Activated CD4-positive, alpha-beta T cell treated with anti-CD3 and anti-CD28 coated beads, Interleukin-2, amount 50 U/mL, for 16 hours (primary cell): ENCODE measurements at regions not wholly inside any gene's neighbourhood (a gene's known extent, or its start where the extent isn't known, plus 50 kb on each side); places are given as distances from the start of the nearest gene placed in this dataset.
"Not testable (repeated sequence)": the region's sequence is repeated elsewhere in the genome, so short reads cannot be mapped to it uniquely, and the experiment has no call there.

Experiments used
- DNase-seq: peaks from one replicate; pipeline ENCODE4 v3.0.0-alpha.2; 2020

DNA sequence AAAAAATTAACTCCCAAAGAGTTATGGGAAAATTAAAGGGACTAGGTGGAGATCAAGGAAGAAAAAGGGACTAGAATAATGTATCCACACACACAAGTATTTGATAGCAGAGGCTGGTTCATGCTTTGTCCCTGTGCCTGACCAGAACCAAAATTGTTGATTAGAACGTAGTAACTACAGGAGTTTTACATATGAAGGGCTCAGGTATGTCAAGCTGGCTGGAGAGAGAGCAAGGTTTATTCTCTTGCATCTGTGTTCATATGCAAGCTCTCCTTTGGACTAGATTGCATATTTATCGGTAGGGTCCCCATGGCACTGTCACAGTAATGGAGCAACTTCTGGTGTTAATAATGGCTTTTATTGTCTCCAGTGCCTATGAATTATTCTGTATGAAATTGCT, 239.9 kb upstream of the TRPM3 start:
- no peak for DNase-seq

DNA sequence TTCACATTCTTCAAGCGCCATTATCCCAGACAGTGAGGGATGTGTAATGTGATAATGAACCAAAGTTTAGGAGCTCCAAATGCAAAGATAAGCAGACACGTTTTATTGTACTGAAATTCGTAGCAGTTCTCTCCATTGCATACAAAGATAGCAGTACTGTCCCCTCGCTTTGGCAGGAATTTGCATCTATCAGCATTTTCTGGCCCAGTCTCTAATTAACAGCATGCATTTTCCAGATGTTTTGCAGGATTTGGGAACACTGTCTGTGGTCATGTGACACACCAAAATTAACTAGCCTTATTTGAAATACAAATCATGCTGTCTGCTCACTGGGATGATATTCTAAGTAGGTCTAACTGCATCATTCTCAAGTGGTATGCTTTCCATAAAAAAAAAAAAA, 235.9 kb upstream of the TRPM3 start:
- no peak for DNase-seq

DNA sequence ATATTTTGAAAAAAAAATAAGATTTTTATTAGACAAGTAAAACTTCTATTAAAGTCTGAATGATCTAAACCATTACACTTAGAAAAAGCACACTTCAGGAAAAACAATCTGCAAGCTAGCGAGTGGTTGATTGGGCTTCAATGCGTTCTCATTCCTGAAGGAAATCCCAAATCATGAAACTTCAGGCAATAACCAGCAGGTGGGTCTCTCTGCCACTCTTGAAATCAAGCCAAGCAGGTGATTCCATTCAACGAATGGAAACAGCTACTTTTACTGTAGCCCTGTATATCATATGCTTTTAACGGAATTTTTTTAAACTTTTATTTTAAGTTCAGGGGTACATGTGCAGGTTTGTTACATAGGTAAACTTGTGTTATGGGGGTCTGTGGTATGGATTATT, 234.5 kb upstream of the TRPM3 start:
- DNase-seq, result no peak

DNA sequence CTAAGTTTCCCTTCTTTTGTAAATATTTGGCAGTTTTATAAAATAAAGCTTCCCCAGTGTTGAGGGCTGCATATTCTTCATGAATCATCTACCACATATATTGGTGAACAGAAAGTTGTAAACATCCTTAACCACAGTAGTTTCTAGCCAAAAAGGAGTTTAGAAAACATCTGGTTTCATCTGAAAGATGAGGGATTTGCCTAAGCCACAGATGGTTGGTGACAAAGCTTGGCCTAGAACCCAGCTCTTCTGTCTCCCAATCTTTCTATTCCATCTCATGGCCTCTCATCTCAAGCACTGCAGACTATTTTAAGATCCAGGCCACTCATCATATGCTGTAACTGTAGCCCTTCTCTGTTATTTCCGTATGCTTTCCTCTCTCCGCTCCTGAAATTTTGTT, 232.3 kb upstream of the TRPM3 start:
- no peak for DNase-seq

DNA sequence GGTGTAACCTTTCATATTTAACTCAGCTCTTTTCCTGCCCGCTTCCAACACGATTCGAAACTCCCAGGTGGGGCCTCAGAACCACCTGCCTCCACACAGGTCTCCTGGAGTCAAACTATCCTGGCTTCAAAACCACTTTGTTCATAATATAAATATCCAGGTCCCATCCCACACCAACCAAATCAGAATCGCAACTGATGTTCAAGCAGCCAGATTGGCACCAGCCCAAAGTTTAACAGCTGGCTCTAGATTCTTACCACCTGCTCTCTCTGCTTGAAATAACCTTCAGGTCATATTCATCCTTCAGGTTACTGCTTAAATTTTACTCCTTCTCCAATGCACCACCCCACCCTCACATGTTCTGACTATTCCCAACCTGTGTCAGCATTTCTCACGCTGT, 231.4 kb upstream of the TRPM3 start:
- no peak for DNase-seq

DNA sequence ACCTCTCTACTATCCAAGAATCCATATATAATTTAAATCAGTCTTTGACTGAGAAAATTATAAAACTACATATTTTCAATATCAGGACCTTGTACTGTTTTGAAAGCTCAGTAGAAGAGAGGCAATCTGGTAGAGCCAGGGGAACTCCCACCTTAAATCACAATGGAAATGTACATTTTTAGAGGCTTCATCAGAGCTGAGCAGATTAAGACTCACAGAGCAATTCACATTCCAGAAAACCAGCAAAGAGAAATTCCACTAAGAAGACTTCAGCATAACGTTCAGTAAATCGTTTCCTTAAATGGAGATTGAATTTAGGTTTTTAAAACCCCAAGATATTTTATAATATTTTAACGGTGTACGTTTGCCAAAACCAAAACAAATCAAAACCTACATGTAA, 227.8 kb upstream of the TRPM3 start:
- DNase-seq, result no peak

DNA sequence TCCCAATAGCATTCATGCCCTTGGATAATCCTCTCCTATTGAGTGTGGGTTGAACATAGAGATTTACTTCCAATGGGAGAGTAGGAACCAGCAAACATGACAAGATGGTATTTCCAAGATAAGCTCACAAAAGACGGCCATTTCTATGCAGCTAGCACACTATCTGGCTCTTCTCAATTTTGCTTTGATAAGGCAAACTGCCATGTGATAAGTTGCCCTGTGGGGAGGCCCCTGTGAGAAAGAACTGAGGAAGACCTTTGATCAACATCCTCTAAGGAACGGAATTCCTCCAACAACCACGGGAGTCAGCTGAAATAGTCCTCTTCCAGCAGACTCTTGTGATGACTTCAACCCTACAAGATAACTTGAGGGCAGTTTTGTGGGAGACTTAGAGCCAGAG, 211.9 kb upstream of the TRPM3 start:
- DNase-seq, result no peak

DNA sequence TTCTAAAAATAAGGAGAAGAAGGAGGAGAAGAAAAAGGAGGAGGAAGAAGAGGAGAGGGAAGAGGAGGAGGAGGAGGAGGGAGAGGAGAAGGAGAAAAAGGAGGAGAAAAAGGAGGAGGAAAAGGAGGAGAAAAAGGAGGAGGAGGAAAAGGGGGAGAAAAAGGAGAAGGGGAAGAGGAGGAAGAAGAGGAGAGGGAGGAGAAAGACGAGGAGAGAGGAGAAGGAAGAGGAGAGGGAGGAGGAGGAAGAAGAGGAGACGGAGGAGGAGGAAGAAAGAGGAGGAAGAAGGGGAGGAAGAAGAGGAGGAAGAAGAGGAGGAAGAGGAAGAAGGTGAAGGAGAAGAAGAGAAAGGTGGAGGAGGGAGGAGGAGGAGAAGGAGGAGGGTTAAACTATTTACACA, 210.2 kb upstream of the TRPM3 start:
- DNase-seq, result no peak

DNA sequence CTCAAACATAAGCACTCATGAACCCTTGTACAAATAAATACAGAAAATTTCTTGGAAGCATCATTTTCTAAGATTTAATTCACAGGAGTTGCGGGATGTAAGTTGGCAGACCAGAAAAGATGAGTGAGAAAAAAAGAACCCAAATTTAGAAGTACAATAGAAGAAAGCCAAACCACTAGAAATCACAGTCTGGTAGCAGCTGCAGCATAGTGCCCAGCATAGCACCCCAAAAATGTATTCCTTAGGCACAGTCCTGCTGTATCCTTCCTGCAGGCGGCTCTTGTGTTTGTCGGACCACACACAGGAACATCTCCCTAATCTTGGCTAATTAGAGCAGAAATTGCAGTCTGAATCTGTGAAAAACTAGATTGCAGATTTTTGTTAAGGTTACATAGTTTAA, 208.5 kb upstream of the TRPM3 start:
- DNase-seq, result no peak

DNA sequence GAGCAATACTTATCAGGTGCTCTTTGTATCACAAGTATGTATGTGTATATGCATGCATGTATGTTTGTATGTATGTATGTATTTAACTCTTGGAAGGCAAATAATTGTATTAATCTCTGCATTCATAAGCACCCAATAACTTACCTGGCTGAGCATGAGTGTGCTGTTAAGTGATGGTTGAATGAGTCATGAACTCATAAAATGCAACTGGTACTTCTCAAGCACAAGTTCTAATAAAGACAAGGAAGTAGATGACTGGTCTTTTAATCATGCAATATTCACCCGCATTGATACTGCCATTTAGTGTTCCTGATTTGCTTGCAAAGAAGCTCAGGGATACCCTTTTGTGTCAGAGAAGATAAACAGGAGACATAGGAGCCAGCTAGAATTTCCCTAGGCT, 204.9 kb upstream of the TRPM3 start:
- no peak for DNase-seq

DNA sequence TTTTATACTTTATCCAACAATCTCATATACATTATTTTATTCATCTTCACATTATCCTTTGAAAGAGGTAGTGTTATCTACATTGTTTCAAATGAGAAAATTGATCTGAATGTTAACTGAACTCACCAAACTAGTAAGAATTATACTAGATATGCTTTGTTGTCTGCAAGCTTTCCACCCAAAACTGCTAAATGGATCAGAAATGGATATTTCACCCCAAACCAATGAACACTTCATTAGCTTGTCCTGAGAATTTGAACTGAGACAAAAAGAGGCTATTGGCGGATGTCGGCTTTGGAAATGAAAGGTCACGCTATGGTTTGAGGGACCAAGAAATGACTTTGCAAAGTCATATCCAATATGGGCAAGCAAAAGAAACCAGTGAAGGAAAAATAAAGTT, 201.9 kb upstream of the TRPM3 start:
- DNase-seq, result no peak

DNA sequence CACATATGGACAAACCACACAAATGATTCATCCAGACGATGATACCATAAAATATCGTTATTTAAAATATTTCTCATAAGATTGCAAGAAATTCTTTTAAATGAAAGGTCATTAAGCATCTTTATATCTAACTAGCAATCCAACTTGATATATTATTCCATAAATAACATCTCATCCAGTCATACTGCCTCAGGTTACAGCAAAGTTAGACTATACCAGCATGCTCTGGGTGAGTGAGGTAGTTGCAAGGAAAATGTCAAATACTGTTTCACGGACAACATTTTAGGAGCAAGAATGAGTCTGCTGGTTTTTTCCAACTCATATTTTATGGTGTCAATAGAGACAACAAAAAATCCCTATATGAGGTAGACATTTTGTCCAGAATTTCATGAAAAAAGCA, 200.9 kb upstream of the TRPM3 start:
- no peak for DNase-seq

DNA sequence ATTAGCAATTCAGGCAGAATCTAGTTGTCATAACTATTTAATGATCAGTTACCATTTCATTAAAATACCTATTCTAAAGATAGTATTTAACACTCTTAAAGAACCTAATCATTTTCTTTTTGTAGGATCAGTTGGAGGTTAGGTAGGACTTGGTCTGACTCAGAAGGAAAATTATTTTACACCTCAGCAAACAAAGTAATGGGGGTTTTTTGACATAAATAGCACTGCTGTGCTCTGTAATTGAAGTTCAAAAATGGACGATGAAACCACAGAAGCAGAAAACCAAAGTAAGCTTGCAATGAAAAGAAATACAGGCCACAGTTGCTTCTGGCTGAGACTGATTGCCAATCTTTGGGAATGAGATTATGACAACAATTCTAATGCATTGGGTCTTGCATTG, 187.0 kb upstream of the TRPM3 start:
- no peak for DNase-seq

DNA sequence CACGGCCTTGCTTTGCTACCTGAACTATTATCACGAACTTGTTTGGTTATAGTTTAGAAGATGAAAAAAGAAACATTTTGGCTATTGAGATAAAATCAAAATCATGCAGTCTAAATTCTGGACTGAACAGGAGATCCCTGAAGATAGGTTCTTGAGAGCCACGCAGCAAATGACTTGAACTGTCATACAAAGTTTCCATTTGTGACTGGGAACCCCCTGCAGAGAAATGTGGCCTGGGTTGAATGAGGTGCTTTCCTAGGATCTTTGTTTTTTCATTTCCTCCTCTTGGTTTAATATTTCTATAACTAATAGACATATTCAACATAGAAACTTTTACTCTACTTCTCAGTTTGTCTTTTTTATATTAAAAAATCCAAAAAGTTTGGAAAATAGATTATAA, 184.7 kb upstream of the TRPM3 start:
- DNase-seq, result no peak

DNA sequence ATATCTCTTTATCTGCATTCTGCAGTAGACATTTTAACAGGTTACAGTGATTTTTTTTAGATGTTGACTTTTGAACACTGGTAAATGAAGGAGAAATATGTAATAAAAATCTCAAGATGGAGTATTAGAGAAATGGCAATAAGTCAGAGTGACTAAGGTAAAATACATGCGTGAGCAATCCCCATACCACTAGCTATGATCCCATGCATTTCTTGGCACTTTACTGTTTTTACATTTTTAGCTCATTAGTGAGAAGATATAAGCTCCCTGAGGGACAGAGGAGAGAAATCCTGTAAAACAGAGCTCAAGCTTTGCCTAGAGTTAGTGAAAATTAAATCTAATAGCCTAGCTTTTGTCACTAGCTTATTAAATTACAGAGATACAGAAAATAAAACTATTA, 181.9 kb upstream of the TRPM3 start:
- DNase-seq, result no peak

DNA sequence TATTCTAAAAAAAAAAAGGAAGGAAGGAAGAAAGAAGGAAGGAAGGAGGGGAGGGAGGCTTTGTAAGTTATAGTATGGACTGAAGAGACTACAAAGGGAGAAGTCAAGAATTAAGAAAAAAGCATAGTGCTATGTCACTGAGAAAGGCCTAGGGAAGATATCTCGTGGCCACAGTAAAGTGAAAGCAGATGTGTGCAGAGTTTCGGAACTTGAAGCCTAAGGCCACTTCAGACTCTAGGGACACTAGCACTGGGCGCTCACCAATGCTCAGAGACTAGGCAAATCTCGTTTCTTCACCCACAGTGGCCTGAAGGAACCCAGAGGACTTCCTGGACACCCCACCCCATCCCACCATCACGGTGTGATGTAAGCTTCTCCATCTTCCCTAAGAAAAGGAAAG, 181.4 kb upstream of the TRPM3 start:
- DNase-seq, result no peak

DNA sequence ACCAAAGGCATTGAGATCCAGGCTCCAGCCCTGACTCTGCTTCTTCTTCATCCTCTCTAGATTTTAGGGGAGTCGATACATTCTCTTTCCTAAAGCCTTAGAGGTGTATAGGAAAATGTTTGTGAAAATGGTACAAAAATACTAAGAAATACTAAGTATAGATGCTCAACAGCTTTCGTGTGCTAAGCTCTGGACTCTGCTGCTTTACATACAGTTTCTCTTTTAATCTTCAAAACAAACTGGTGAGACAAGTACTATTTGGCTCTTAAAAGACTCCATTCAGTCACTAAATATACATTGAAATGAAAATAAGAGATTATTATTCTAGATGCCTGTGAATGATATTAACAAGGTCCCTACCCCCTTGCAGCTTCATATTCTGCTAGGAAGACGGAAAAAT, 174.5 kb upstream of the TRPM3 start:
- no peak for DNase-seq

DNA sequence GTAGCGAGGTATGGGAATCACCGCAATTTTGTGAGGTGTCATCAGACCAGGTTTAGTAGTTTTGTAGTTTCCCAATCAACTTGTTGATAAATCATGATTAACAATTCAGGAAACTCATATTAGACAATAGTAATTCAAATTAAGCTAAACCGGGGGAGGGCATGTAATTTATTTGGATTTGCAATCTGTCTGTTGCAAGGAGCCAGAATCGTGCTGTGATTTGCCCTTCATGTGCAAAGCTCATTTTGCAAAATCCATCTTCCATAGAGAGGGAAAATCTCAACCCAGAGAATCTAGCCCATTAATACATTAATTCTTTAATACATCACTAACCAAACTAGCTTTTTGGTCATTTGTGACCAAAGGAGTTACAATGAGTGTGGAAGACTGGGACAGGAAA, 164.7 kb upstream of the TRPM3 start:
- DNase-seq, result no peak

DNA sequence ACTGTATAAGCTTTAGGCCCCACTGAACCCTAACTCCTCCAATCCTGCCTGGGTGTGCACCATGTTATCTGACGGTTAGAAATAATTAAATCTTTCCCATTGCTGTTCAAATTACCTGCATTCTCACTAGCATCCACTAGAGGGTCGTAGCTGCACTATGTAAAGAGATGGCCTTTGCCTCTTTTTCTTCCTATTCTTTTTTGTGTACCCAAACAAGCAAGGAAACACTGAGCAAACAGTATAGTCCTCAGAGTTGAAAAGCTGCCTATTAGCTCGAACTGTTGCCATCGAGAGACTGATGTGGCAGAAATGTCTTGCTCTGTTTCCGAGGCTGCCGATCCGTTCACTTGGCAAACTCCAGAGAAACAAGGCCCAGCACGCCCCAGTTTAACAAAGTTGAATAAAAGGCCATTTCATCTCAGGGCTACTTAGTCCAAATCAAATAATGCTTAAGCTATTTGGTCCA, 163.8 kb upstream of the TRPM3 start:
- peak; percentile 58 for DNase-seq

DNA sequence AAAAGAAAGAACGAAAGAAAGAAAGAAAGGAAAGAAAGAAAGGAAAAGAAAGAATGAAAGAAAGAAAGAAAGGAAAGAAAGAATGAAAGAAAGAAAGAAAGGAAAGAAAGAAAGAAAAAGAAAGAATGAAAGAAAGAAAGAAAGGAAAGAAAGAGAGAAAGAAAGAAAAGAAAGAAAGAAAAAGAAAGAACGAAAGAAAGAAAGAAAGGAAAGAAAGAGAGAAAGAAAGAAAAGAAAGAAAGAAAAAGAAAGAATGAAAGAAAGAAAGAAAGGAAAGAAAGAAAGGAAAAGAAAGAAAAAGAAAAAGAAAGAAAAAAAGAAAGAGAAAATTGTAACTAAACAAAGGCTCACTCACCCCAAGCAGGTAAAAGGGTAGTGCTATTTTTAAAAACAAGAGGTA, 160.7 kb upstream of the TRPM3 start:
- not testable (repeated sequence) for DNase-seq

DNA sequence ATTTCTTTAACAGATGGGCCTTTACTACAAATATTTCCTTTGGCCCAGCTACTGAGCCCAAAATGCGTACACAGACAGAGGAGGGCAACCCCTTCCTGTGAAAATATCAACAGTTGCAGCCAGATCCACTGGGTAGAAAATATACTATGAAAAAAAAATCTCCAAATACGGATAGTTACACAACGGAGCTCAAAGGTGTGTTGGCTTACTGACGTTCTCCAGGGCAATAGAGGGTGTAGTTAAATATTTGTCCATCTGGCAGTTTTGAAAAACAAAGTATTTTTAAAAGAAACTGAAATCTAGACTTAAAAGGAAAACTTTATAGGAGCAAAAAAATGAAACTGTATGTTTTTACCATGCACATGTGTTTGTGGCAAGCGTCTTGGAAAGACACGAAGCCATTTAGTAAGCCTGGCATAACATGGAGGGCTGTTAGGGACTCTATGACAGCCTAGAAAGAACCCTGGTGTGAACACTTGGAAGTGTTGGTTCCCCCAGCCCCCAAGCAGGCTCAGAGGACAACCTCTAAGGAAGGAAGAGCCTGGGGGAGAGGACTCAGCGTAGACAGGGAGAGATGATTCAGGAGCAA, 157.8 kb upstream of the TRPM3 start:
- DNase-seq, result no peak

DNA sequence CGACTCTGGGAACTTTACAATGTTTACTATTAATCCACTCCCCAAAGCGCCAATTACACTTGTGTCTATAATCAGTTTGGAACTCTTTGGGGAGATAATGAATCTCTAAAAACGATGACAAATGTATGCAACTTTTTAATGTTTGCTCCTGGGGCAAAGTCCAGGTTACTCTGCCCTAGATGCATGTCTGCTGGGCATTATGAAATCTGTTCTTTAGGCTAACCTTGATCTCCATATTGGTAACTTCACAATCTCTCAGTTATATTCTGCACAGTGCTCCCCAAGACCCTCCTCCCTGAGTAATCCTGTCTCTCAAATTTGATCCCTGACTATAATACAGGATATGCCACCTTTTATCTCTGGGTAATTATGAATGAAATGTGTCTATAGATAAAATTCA, 152.2 kb upstream of the TRPM3 start:
- no peak for DNase-seq

DNA sequence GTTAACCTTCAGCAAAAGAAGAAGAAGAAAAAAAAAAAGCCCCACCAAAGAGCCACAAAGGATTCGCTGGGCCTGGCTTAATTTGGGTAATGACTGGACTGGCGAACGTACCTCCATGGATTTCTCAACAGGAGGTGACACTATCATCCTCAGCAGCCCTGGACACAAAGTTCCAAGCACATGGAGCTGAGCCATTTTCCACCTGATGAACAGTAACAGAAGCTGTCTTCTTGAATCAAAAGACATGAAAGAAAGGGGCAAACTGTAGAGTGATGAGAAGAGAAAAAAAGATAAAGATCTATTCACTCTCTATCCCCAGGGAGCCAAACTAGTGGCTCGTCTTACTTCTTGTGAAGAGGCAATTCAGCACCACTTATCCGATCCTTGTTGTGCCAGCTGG, 150.2 kb upstream of the TRPM3 start:
- DNase-seq, result no peak

DNA sequence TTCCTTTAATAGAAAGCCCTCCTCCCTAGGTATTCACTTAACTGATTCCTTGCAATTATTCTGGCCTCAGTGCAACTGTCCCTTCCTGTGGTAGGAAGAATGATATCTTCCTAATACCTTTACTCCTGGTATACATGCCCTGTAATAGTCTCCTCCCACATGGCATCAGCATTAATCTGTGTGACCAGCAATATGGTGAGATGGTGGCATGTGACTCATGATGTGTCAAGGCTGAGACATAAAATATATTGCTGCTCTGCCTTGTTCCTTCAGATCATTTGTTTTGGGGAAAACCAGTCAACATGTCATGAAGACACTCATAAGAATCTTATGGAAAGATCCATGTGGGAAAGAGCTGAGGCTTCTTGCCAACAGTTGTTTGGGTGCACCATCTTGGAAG, 149.1 kb upstream of the TRPM3 start:
- no peak for DNase-seq

DNA sequence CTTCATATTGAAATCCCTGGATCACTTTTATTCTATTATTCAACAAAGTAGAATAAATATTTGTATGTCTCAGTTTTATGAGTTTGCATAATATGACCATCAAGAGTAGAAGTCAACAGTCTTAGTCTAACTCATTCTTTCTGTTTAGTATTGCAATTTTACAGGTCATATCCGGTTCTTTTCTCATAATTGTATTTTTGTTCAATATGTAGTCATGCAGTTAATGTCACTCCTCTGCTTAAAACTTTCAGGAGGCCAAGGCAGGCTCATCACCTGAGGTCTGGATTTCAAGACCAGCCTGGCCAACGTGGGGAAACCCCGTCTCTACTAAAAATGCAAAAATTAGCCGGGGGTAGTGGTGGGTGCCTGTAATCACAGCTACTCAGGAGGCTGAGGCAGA, 148.4 kb upstream of the TRPM3 start:
- DNase-seq, result no peak
